ENCODE measurements at regions not wholly inside any gene's neighbourhood (a gene's known extent, or its start where the extent isn't known, plus 50 kb on each side); places are given as distances from the start of the nearest gene placed in this dataset.

DNA sequence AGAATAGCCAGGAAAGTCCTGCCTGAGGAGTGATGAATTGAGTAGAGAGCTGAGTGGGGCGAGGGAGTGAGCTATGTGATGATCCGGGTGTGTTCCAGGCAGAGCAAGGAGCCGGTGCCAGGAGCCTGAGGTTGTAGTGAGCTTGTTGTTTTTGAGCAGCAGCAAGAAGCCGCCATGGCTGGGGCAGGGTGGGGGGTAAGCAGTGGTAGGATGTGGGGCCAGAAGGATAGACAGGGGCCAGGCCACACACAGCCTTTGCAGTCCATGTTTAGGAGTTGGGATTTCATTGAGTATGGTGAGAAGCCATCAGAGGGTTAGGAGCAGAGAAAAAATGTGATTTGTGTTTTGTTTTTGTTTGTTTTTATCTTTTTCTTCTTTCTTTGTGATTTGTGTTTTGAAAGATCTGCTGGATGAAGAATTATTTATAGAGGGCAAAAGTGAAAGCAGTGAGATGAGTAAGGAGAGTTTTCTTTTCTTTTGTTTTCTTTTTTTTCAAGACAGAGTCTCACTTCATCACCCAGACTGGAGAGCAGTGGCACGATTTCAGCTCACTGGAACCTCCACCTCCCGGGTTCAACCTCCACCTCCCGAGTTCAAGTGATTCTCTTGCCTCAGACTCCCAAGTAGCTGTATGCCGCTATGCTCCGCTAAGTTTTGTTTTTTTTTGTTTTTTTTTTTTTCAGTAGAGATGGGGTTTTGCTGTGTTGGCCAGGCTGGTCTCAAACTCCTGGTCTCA is 92.3 kb upstream of the BCAT1 start:
- Mint-ChIP-seq H3K9me3 (ENCODE audit: low read depth) (peaks cover 8% of the 10 kb centered on the region), H3K27me3 (peaks cover 5% of the 10 kb centered on the region), H3K36me3 (ENCODE audit: low read depth) (peaks cover 3% of the 10 kb centered on the region), H3K4me1 (peaks cover 5% of the 10 kb centered on the region), H3K4me3 (no peak overlapping the region), H3K27ac (no peak overlapping the region)
- DNase-seq, result no peak
- no peak for ATAC-seq
- CTCF ChIA-PET, result interaction anchor here (0.6 kb wide), 1 partner anchor 168 kb away, joined by 3 read pairs; no protein-coding TSS in a partner anchor
- intact Hi-C loops (cut with DNase I, micrococcal nuclease), result no loop called here
- POLR2A ChIA-PET, result interaction anchor here (0.6 to 1.0 kb wide), 2 partner anchors 16 to 136 kb away, joined by 3 to 4 read pairs; no protein-coding TSS in a partner anchor

DNA sequence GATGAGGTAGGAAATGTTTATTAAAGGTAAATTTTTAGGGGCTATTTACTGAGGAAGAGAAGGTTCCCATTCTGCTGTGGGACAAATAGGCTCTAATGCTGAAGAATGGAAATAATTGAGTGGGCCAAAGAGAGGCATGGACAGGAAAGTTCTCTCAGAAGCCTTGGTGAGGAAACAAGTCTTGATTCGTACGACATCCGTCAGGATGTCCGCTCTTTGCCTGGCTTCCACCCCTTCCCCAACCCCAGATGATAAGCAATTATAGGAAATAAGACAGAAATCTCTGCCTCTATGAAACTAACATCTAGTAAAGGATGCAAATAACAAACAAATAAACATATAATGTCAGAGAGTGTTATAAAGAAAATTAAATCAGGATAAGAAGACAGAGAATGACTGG is 91.7 kb upstream of the BCAT1 start:
- intact Hi-C loops (cut with DNase I, micrococcal nuclease), result no loop called here
- Mint-ChIP-seq H3K9me3 (ENCODE audit: low read depth) (peaks cover 5% of the 10 kb centered on the region), H3K4me3 (no peak overlapping the region), H3K27ac (no peak overlapping the region), H3K27me3 (peaks cover 5% of the 10 kb centered on the region), H3K36me3 (ENCODE audit: low read depth) (peaks cover 3% of the 10 kb centered on the region), H3K4me1 (peaks cover 5% of the 10 kb centered on the region)
- CTCF ChIA-PET, result interaction anchor here (0.6 kb wide), 2 partner anchors 22 to 169 kb away, joined by 3 read pairs; no protein-coding TSS in a partner anchor
- ATAC-seq, result no peak
- POLR2A ChIA-PET, result interaction anchor here (1.0 kb wide), 1 partner anchor 16 kb away, joined by 3 read pairs; no protein-coding TSS in a partner anchor
- DNase-seq, result no peak

DNA sequence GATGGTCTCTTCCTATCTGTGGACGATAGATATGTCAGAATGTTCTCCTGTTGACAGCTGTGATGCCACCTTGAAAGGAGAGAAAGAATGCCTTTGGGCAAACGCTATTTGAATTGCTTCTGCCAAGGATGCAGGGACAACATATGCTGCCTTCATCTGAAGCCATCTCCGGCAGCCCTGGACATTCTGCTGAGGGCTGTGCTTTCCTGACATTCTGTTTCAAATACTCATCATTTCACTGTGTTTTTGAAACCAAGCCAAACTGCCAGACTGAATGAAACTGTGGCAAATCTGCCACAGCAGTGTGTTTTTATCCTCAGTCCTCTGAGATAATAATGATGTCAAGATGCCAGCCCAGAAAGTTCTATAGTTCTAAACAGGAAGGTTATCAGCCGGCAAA is 85.8 kb upstream of the BCAT1 start:
- no peaks in the 10 kb centered on the region for H3K9me3 Mint-ChIP-seq (ENCODE audit: low read depth)
- no peak overlapping the region for H3K27ac Mint-ChIP-seq
- intact Hi-C loops (cut with DNase I, micrococcal nuclease), result no loop called here
- H3K36me3 Mint-ChIP-seq (ENCODE audit: low read depth), result no peaks in the 10 kb centered on the region
- ChIA-PET POLR2A (no interaction called here), CTCF (no interaction called here)
- no peak for ATAC-seq
- peaks cover 8% of the 10 kb centered on the region for H3K27me3 Mint-ChIP-seq
- H3K4me3 Mint-ChIP-seq, result no peak overlapping the region
- DNase-seq, result no peak
- H3K4me1 Mint-ChIP-seq, result no peaks in the 10 kb centered on the region

DNA sequence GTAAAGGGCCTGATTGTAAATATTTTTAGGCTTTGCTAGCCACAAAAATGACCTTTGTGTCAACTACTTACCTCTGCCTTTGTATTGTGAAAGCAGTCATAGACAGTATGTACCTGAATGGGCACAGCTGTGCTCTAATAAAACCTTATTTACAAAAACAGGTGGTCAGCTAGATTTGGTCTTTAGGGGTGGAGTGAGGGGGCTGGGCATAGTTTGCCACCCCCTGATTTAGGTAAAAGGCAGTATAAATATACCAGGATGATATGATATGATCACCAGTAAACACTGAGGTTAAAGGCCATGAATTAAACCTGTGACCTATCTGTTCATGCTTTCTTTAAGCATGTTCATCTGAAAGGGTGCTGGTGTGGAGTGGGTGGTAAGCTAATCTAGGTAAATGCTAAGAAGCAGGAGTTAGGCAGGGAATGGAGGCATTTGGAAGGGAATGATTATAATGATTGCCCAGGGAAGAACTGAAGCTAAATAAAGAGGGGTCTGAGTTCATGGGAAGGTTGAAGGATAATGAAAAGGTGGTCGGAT is 77.1 kb upstream of the BCAT1 start:
- H3K27me3 Mint-ChIP-seq, result no peaks in the 10 kb centered on the region
- no peak overlapping the region for H3K27ac Mint-ChIP-seq
- ATAC-seq (no peak), DNase-seq (no peak)
- no peak overlapping the region for H3K4me3 Mint-ChIP-seq
- no peaks in the 10 kb centered on the region for H3K9me3 Mint-ChIP-seq (ENCODE audit: low read depth)
- POLR2A ChIA-PET, result no interaction called here
- CTCF ChIA-PET, result interaction anchor here (0.6 to 1.1 kb wide), 4 partner anchors 11 to 66 kb away, joined by 3 read pairs; no protein-coding TSS in a partner anchor
- H3K36me3 Mint-ChIP-seq (ENCODE audit: low read depth), result no peaks in the 10 kb centered on the region
- intact Hi-C loops (cut with DNase I, micrococcal nuclease), result no loop called here
- no peaks in the 10 kb centered on the region for H3K4me1 Mint-ChIP-seq

DNA sequence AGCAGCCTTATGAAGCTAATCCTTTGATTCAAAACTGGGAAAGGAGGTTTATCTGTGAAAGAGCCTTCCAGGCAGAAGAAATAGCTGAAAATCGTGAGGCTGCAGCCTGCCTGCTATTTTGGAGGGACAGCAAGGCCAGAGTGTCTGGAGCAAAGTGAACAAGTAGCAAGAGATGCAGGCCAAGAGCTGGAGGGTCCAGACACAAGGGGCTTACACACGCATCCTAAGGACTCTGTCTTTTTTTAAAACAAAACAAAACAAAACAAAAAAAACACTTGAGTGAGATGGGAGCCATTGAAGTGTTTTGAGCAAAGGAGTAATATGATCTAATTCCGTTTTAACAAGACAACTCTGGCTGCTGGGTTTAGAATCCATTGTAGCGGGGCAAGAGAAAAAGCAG is 76.4 kb upstream of the BCAT1 start:
- H3K27me3 Mint-ChIP-seq, result no peaks in the 10 kb centered on the region
- no peak overlapping the region for H3K27ac Mint-ChIP-seq
- H3K4me1 Mint-ChIP-seq, result no peaks in the 10 kb centered on the region
- intact Hi-C loops (cut with DNase I, micrococcal nuclease), result no loop called here
- ChIA-PET POLR2A (interaction anchor here (1.2 kb wide), 1 partner anchor 15 kb away, joined by 3 read pairs; no protein-coding TSS in a partner anchor), CTCF (interaction anchor here (0.6 to 1.1 kb wide), 5 partner anchors 10 to 67 kb away, joined by 3 read pairs; no protein-coding TSS in a partner anchor)
- ATAC-seq (no peak), DNase-seq (no peak)
- H3K4me3 Mint-ChIP-seq, result no peak overlapping the region
- H3K36me3 Mint-ChIP-seq (ENCODE audit: low read depth), result no peaks in the 10 kb centered on the region
- H3K9me3 Mint-ChIP-seq (ENCODE audit: low read depth), result no peaks in the 10 kb centered on the region

DNA sequence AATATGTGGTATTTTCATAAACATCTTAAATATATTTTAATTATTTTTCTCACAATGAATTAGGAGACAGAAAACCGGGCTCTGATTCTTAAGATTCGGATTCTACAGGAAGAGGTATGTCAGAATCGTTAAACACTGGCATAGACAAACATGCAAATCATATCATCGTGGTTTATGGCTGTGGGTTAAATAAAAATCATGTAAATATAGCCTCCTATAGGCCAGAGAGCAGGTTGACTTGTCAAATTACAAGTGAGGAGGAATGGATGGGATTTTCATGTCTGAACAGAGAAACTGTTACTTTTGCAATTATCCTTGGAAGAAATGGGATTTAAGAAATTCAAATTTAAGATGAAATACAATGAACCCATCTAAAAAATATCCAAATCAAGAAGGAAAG is 74.9 kb upstream of the BCAT1 start:
- Mint-ChIP-seq H3K36me3 (ENCODE audit: low read depth) (no peaks in the 10 kb centered on the region), H3K27ac (no peak overlapping the region), H3K4me1 (no peaks in the 10 kb centered on the region), H3K4me3 (no peak overlapping the region), H3K27me3 (peaks cover under 1% of the 10 kb centered on the region), H3K9me3 (ENCODE audit: low read depth) (no peaks in the 10 kb centered on the region)
- DNase-seq (no peak), ATAC-seq (no peak)
- intact Hi-C loops (cut with DNase I, micrococcal nuclease), result no loop called here
- ChIA-PET CTCF (interaction anchor here (0.9 to 1.1 kb wide), 2 partner anchors 10 to 15 kb away, joined by 4 to 6 read pairs; no protein-coding TSS in a partner anchor), POLR2A (no interaction called here)

DNA sequence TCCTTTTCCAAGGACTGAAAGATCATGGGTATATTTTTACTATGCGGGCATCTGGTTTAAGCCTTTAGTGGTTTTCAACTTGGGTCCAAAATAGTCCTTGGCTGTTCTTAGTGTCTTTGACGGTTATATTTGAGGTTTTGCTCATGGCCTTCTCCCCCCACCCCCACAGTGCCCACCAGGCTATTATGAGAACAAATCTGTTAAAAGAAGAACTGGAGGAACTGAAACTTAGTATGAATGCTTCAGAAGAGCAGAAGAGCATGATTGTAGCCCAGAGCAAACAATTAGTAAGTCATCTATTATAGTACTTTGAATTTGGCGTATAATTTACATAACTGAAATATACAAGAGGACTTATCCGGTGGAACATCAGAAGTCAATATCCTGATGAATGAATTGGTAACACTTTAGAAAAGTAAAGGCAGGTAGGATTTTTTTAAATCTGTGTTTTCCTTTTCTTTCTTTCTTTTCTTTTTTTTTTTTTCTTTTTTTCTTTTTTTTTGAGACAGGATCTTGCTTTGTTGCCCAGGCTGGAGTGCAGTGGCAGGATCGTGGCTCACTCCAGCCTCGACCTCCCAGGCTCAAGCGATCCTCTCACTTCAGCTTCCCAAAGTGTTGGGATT is 71.8 kb upstream of the BCAT1 start:
- no peak overlapping the region for H3K4me3 Mint-ChIP-seq
- POLR2A ChIA-PET, result no interaction called here
- H3K36me3 Mint-ChIP-seq (ENCODE audit: low read depth), result no peaks in the 10 kb centered on the region
- H3K4me1 Mint-ChIP-seq, result no peaks in the 10 kb centered on the region
- intact Hi-C loops (cut with DNase I, micrococcal nuclease), result no loop called here
- CTCF ChIA-PET, result interaction anchor here (1.2 kb wide), 1 partner anchor 87 kb away, joined by 3 read pairs; no protein-coding TSS in a partner anchor
- ATAC-seq (no peak), DNase-seq (no peak)
- H3K9me3 Mint-ChIP-seq (ENCODE audit: low read depth), result peaks cover 2% of the 10 kb centered on the region
- H3K27ac Mint-ChIP-seq, result no peak overlapping the region
- H3K27me3 Mint-ChIP-seq, result peaks cover 2% of the 10 kb centered on the region

DNA sequence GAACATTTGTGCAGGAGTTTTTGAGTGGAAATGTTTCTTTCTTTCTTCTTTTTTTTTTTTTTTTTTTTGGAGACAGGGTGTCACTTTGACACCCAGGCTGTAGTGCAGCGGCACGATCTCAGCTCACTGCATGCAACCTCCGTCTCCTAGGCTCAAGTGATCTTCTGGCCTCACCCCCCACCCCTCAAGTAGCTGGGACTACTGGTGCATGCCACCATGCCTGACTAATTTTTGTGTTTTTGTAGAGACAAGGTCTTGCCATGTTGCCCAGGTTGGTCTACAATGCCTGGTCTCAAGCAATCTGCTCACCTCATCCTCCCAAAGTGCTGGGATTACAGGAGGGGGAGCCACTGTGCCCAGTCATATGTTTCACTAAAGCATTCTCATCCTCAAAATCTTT is 69.2 kb upstream of the BCAT1 start:
- H3K9me3 Mint-ChIP-seq (ENCODE audit: low read depth), result peaks cover 2% of the 10 kb centered on the region

DNA sequence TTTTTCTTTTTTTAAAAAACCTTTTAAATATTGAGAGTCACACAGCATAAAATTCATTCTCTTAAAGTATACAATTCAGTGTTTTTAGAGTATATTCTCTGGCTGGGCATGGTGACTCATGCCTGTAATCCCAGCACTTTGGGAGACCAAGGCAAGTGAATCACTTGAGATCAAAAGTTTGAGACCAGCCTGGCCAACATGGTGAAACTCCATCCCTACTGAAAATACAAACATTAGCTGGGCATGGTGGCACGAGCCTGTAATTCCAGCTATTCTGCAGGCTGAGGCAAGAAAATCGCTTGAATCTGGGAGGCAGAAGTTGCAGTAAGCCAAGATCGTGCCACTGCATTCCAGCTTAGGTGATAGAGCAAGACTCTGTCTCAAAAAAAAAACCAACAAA is 68.4 kb upstream of the BCAT1 start:
- POLR2A ChIA-PET, result no interaction called here
- H3K36me3 Mint-ChIP-seq (ENCODE audit: low read depth), result no peaks in the 10 kb centered on the region
- ATAC-seq (no peak), DNase-seq (no peak)
- intact Hi-C loops (cut with DNase I, micrococcal nuclease), result no loop called here
- H3K4me3 Mint-ChIP-seq, result no peak overlapping the region
- H3K27me3 Mint-ChIP-seq, result peaks cover 2% of the 10 kb centered on the region
- no peak overlapping the region for H3K27ac Mint-ChIP-seq
- H3K4me1 Mint-ChIP-seq, result no peaks in the 10 kb centered on the region
- CTCF ChIA-PET, result no interaction called here
- peaks cover 2% of the 10 kb centered on the region for H3K9me3 Mint-ChIP-seq (ENCODE audit: low read depth)

More for the DNA sequence above, 69.2 kb upstream of the BCAT1 start:
- DNase-seq, result no peak
- ATAC-seq, result no peak
- Mint-ChIP-seq H3K4me3 (no peak overlapping the region), H3K36me3 (ENCODE audit: low read depth) (no peaks in the 10 kb centered on the region), H3K27ac (no peak overlapping the region), H3K27me3 (peaks cover 2% of the 10 kb centered on the region), H3K4me1 (no peaks in the 10 kb centered on the region)
- intact Hi-C loops (cut with DNase I, micrococcal nuclease), result no loop called here
- ChIA-PET CTCF (interaction anchor here (0.6 to 0.7 kb wide), 2 partner anchors 22 to 42 kb away, joined by 3 read pairs; no protein-coding TSS in a partner anchor), POLR2A (no interaction called here)

DNA sequence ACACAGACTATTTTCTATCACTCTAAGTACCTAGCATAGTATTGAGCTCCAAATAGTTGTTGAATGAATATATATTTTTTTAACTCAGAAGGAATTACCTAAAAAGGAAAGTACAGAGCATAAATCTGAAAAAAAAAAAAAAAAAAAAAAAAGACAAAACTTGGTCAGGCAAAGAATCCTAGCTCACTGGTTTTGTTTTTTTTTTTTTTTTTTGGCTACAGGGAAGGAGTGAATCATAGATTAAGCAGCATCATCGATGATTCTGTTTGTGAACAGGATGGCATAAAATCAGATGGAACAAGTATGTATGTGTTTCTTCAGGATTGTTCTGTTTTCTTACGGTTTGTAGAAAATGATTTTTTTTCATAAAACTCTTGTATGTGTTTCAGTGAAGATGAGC is 66.1 kb upstream of the BCAT1 start:
- no peaks in the 10 kb centered on the region for H3K36me3 Mint-ChIP-seq (ENCODE audit: low read depth)
- H3K4me3 Mint-ChIP-seq, result no peak overlapping the region
- POLR2A ChIA-PET, result interaction anchor here (0.7 kb wide), 1 partner anchor 15 kb away, joined by 5 read pairs; no protein-coding TSS in a partner anchor
- CTCF ChIA-PET, result interaction anchor here (0.5 to 1.1 kb wide), 3 partner anchors 11 to 143 kb away, joined by 3 to 4 read pairs (median 3); no protein-coding TSS in a partner anchor
- H3K9me3 Mint-ChIP-seq (ENCODE audit: low read depth), result peaks cover 2% of the 10 kb centered on the region
- intact Hi-C loops (cut with DNase I, micrococcal nuclease), result no loop called here
- peaks cover 2% of the 10 kb centered on the region for H3K27me3 Mint-ChIP-seq
- no peak for DNase-seq
- H3K4me1 Mint-ChIP-seq, result peaks cover 4% of the 10 kb centered on the region
- no peak for ATAC-seq
- H3K27ac Mint-ChIP-seq, result no peak overlapping the region

DNA sequence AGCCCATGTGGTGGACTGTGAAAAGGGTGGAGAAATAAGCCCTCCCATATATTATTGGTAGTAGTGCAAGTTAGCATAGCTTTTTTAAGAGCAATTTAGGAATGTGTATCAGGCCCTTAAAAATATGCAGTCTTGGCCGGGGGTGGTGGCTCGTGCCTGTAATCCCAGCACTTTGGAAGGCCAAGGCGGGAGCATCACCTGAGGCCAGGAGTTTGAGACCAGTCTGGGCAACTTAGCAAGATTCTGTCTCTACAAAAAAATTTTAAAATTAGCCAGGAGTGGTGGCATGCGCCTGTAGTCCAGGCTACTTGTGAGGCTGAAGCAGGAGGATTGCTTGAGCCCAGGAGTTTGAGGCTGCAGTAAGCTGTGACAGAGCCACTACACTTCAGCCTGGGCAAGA is 64.2 kb upstream of the BCAT1 start:
- Mint-ChIP-seq H3K27ac (no peak overlapping the region), H3K27me3 (no peaks in the 10 kb centered on the region), H3K4me1 (peaks cover 10% of the 10 kb centered on the region), H3K9me3 (ENCODE audit: low read depth) (no peaks in the 10 kb centered on the region), H3K36me3 (ENCODE audit: low read depth) (no peaks in the 10 kb centered on the region), H3K4me3 (no peak overlapping the region)
- DNase-seq (no peak), ATAC-seq (no peak)
- ChIA-PET POLR2A (no interaction called here), CTCF (interaction anchor here (0.8 kb wide), 1 partner anchor 10 kb away, joined by 4 read pairs; no protein-coding TSS in a partner anchor)
- intact Hi-C loops (cut with DNase I, micrococcal nuclease), result no loop called here
